ENCODE measurements at regions not wholly inside any gene's neighbourhood (a gene's known extent, or its start where the extent isn't known, plus 50 kb on each side); places are given as distances from the start of the nearest gene placed in this dataset.

DNA sequence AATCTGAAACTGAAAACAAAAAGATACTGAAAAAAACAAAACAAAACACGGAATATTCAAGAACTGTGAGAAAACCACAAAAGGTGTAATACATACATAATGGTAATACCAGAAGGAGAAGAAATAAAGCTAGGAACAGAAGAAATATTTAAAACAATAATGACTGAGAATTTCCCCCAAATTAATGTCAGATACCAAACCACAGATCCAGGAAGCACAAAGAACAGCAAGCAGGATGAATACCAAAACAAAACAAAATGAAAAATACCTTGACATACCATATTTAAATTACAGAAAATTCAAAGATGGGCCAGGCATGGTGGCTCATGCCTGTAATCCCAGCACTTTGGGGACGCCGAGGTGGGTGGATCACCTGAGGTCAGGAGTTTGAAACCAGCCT is 57.7 kb upstream of the PARD3 start:
- Histone ChIP-seq H3K4me2 (ENCODE audit: low read length) (no peak overlapping the region), H4K20me1 (ENCODE audit: insufficient read depth, low read length) (no peaks in the 10 kb centered on the region), H3K9ac (ENCODE audit: low read length) (no peak overlapping the region), H3K4me1 (ENCODE audit: low read length) (no peaks in the 10 kb centered on the region), H3K36me3 (replicated peaks; ENCODE audit: low read depth, low read length) (no peaks in the 10 kb centered on the region), H3K9me3 (ENCODE audit: insufficient read depth, low read length) (no peaks in the 10 kb centered on the region), H3K4me3 (ENCODE audit: low read length) (no peak overlapping the region), H3K27ac (ENCODE audit: low read length) (no peak overlapping the region), H3K79me2 (ENCODE audit: low read length) (no peaks in the 10 kb centered on the region), H3K27me3 (ENCODE audit: low read depth, low read length) (no peaks in the 10 kb centered on the region), H2AFZ (ENCODE audit: low read depth, low read length) (no peak overlapping the region)
- TF ChIP-seq EZH2phosphoT487 (IDR thresholded peaks at IDR 0.05; ENCODE audit: low read depth) = no peak
- TF ChIP-seq, protein P1, sequence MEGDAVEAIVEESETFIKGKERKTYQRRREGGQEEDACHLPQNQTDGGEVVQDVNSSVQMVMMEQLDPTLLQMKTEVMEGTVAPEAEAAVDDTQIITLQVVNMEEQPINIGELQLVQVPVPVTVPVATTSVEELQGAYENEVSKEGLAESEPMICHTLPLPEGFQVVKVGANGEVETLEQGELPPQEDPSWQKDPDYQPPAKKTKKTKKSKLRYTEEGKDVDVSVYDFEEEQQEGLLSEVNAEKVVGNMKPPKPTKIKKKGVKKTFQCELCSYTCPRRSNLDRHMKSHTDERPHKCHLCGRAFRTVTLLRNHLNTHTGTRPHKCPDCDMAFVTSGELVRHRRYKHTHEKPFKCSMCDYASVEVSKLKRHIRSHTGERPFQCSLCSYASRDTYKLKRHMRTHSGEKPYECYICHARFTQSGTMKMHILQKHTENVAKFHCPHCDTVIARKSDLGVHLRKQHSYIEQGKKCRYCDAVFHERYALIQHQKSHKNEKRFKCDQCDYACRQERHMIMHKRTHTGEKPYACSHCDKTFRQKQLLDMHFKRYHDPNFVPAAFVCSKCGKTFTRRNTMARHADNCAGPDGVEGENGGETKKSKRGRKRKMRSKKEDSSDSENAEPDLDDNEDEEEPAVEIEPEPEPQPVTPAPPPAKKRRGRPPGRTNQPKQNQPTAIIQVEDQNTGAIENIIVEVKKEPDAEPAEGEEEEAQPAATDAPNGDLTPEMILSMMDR (IDR thresholded peaks at IDR 0.05; ENCODE audit: low read depth, low read length) = no peak

DNA sequence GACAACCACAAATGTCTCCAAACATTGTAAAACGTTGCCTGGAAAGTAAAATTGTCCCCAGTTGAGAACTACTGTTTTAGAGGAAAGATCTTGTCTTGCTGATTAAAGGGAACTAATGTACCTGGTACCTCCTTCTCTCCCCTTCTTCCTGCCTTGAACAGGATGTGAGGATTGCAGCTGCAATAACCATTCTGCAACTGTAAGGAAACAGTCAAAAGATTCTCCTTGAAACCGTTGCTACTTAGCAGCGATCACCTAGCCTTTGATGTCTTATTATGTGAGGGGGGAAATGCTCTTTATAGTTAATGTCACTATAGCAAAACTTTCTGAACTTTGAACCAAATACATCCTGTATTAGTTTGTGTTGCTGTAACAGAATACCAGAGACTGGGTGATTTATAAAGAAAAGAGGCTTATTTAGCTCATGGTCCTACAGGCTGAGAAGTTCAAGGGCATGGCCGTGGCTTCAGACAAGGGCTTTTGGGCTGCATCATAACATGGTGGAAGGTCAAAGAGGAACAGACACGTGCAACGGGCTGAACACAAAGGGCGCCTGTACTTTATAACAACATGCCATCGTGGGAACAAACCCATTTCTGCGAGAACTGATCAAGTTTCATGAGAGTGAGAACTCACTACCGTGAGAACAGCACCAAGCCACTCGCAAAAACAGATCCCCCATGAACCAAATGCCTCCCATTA is 54.2 kb upstream of the PARD3 start:
- Histone ChIP-seq H3K4me3 (ENCODE audit: low read length) (no peak overlapping the region), H3K79me2 (ENCODE audit: low read length) (no peaks in the 10 kb centered on the region), H3K4me2 (ENCODE audit: low read length) (no peak overlapping the region), H3K27me3 (ENCODE audit: low read depth, low read length) (no peaks in the 10 kb centered on the region), H3K36me3 (replicated peaks; ENCODE audit: low read depth, low read length) (no peaks in the 10 kb centered on the region), H3K9me3 (ENCODE audit: insufficient read depth, low read length) (no peaks in the 10 kb centered on the region), H2AFZ (ENCODE audit: low read depth, low read length) (no peak overlapping the region), H3K4me1 (ENCODE audit: low read length) (no peaks in the 10 kb centered on the region), H3K9ac (ENCODE audit: low read length) (no peak overlapping the region), H4K20me1 (ENCODE audit: insufficient read depth, low read length) (no peaks in the 10 kb centered on the region), H3K27ac (ENCODE audit: low read length) (no peak overlapping the region)
- TF ChIP-seq, protein P1 (IDR thresholded peaks at IDR 0.05; ENCODE audit: low read depth, low read length) = no peak
- no peak for TF ChIP-seq EZH2phosphoT487 (IDR thresholded peaks at IDR 0.05; ENCODE audit: low read depth)

DNA sequence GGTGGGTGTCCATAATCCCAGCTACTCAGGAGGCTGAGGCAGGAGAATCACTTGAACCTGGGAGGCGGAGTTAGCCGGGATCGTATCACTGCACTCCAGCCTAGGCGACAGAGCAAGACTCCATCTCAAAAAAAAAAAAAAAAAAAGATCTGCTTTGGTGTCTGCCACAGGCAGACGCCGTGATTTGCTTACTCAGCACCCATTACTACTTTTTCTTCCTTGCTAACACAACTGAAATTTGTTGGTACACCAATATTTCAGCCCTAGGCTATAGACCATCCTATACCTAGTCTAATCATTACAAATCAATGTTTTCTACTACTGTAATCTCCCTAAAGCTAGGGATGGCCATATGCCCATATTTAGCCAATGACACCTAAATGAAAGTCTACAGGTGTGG is 53.5 kb upstream of the PARD3 start:
- no peaks in the 10 kb centered on the region for H3K79me2 ChIP-seq (ENCODE audit: low read length)
- no peaks in the 10 kb centered on the region for H3K36me3 ChIP-seq (replicated peaks; ENCODE audit: low read depth, low read length)
- no peak overlapping the region for H3K9ac ChIP-seq (ENCODE audit: low read length)
- no peak overlapping the region for H3K4me3 ChIP-seq (ENCODE audit: low read length)
- TF ChIP-seq, protein P1 (IDR thresholded peaks at IDR 0.05; ENCODE audit: low read depth, low read length) = no peak
- TF ChIP-seq EZH2phosphoT487 (IDR thresholded peaks at IDR 0.05; ENCODE audit: low read depth) = no peak
- no peaks in the 10 kb centered on the region for H4K20me1 ChIP-seq (ENCODE audit: insufficient read depth, low read length)
- H3K9me3 ChIP-seq (ENCODE audit: insufficient read depth, low read length) = no peaks in the 10 kb centered on the region
- no peak overlapping the region for H3K4me2 ChIP-seq (ENCODE audit: low read length)
- H3K27me3 ChIP-seq (ENCODE audit: low read depth, low read length) = no peaks in the 10 kb centered on the region
- no peaks in the 10 kb centered on the region for H3K4me1 ChIP-seq (ENCODE audit: low read length)
- H2AFZ ChIP-seq (ENCODE audit: low read depth, low read length) = no peak overlapping the region
- no peak overlapping the region for H3K27ac ChIP-seq (ENCODE audit: low read length)

DNA sequence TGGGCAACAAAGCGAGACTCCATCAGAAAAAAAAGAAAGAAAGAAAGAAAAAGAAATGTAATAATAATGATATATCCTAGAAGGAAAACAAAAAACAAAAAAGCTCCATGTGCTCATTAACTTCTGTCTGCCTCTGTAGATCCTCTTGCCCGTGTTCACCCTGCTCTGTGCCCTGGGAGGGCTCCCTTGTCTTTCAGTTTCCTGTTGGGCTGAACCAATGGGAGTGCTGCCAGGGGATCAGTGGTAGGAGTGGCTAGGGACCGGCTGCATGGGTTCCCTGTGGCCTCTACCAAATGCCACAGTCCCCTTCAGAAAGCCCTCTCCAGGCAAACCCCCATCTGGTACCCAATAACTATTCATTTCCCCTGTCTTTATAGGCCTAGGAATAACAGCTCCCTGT is 51.8 kb upstream of the PARD3 start:
- no peaks in the 10 kb centered on the region for H3K4me1 ChIP-seq (ENCODE audit: low read length)
- H3K27ac ChIP-seq (ENCODE audit: low read length) = no peak overlapping the region
- H3K9me3 ChIP-seq (ENCODE audit: insufficient read depth, low read length) = no peaks in the 10 kb centered on the region
- H2AFZ ChIP-seq (ENCODE audit: low read depth, low read length) = no peak overlapping the region
- no peaks in the 10 kb centered on the region for H3K79me2 ChIP-seq (ENCODE audit: low read length)
- H3K4me2 ChIP-seq (ENCODE audit: low read length) = no peak overlapping the region
- H3K9ac ChIP-seq (ENCODE audit: low read length) = no peak overlapping the region
- H3K36me3 ChIP-seq (replicated peaks; ENCODE audit: low read depth, low read length) = no peaks in the 10 kb centered on the region
- no peaks in the 10 kb centered on the region for H4K20me1 ChIP-seq (ENCODE audit: insufficient read depth, low read length)
- TF ChIP-seq, protein P1 (IDR thresholded peaks at IDR 0.05; ENCODE audit: low read depth, low read length) = no peak
- no peak for TF ChIP-seq EZH2phosphoT487 (IDR thresholded peaks at IDR 0.05; ENCODE audit: low read depth)
- H3K4me3 ChIP-seq (ENCODE audit: low read length) = no peak overlapping the region
- H3K27me3 ChIP-seq (ENCODE audit: low read depth, low read length) = no peaks in the 10 kb centered on the region
